MM.1S (cell line): ENCODE measurements at regions not wholly inside any gene's neighbourhood (a gene's known extent, or its start where the extent isn't known, plus 50 kb on each side); places are given as distances from the start of the nearest gene placed in this dataset.

Experiments
- EZH2 ChIP-seq: fragments of 300-600 bp; sonication (generic); optimal IDR thresholded peaks from 2 replicates; pipeline ENCODE3; 2017; ENCODE audit warnings: low read depth, mild to moderate bottlenecking, antibody characterized with exemption, low read length, mixed read lengths
- EZH2phosphoT487 ChIP-seq: fragments of 300-600 bp; sonication (generic); IDR thresholded peaks from 2 replicates; pipeline ENCODE4 v1.6.1; 2018; ENCODE audit warnings: antibody characterized with exemption, low read length
- TF ChIP-seq, protein P1 (sequence below): fragments of 300-600 bp; sonication (generic); IDR thresholded peaks from 2 replicates; pipeline ENCODE4 v1.5.1; 2016; ENCODE audit warnings: antibody characterized with exemption, low read length, mixed read lengths

DNA sequence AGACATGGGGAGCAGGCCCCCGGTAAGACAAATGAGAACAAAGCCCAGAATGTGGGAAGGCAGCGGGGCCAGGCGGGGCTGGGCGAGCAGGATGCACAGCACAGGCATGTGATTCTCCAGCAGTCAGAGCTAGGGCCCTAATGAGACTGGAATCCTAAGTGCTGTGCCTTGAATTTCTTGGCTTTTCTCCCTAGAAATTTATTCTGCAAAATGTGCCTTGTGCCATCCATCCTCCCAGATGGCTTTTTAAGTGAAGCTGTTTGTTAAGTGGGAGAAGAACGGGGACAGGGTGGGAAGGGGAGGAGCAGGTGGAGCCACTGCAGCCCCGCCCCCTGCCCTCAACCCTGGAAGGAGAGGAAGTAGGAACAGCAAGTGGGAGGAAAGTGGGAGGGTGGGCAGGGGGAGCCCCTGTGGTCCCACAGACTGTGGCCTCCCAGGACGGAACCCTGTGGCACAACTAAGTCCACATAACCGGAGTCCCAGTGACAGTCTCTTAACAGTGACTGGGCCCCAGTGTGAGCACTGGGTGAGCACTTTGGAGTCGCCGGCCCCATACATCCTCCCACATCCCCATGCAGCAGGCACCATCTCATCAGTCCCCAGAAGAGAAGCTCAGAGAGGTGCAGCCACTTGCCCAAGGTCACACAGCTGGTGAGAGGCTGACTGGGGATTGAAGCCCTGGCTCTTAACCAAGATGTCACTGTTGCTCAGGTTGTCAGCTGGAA is 216.9 kb downstream of the MATN1 start:
- TF ChIP-seq EZH2phosphoT487 = no peak
- TF ChIP-seq, protein P1, sequence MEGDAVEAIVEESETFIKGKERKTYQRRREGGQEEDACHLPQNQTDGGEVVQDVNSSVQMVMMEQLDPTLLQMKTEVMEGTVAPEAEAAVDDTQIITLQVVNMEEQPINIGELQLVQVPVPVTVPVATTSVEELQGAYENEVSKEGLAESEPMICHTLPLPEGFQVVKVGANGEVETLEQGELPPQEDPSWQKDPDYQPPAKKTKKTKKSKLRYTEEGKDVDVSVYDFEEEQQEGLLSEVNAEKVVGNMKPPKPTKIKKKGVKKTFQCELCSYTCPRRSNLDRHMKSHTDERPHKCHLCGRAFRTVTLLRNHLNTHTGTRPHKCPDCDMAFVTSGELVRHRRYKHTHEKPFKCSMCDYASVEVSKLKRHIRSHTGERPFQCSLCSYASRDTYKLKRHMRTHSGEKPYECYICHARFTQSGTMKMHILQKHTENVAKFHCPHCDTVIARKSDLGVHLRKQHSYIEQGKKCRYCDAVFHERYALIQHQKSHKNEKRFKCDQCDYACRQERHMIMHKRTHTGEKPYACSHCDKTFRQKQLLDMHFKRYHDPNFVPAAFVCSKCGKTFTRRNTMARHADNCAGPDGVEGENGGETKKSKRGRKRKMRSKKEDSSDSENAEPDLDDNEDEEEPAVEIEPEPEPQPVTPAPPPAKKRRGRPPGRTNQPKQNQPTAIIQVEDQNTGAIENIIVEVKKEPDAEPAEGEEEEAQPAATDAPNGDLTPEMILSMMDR = no peak
- TF ChIP-seq EZH2 = no peak
